ENCODE measurements at regions not wholly inside any gene's neighbourhood (a gene's known extent, or its start where the extent isn't known, plus 50 kb on each side); places are given as distances from the start of the nearest gene placed in this dataset.

GRCh38 chr18:45547910-45548309 lies 67.4 kb upstream of the SLC14A2 start:
- TF ChIP-seq, protein P1, sequence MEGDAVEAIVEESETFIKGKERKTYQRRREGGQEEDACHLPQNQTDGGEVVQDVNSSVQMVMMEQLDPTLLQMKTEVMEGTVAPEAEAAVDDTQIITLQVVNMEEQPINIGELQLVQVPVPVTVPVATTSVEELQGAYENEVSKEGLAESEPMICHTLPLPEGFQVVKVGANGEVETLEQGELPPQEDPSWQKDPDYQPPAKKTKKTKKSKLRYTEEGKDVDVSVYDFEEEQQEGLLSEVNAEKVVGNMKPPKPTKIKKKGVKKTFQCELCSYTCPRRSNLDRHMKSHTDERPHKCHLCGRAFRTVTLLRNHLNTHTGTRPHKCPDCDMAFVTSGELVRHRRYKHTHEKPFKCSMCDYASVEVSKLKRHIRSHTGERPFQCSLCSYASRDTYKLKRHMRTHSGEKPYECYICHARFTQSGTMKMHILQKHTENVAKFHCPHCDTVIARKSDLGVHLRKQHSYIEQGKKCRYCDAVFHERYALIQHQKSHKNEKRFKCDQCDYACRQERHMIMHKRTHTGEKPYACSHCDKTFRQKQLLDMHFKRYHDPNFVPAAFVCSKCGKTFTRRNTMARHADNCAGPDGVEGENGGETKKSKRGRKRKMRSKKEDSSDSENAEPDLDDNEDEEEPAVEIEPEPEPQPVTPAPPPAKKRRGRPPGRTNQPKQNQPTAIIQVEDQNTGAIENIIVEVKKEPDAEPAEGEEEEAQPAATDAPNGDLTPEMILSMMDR (IDR thresholded peaks at IDR 0.05): no peak
- TF ChIP-seq POLR2A (IDR thresholded peaks at IDR 0.05): no peak

Measured in breast epithelium (tissue), 3 donors.